ENCODE measurements at regions not wholly inside any gene's neighbourhood (a gene's known extent, or its start where the extent isn't known, plus 50 kb on each side); places are given as distances from the start of the nearest gene placed in this dataset.

- TF ChIP-seq CEBPB (IDR thresholded peaks at IDR 0.05; ENCODE audit: low read depth, low read length) = peak; percentile 78
- no peak for TF ChIP-seq CTCF (conservative IDR thresholded peaks at IDR 0.05; ENCODE audit: low read depth, low read length)
- TF ChIP-seq USF2 (IDR thresholded peaks at IDR 0.05; ENCODE audit: low read depth, low read length) = no peak
- TF ChIP-seq POLR2A (IDR thresholded peaks at IDR 0.05; ENCODE audit: low read depth, low read length) = no peak
- TF ChIP-seq SMC3 (IDR thresholded peaks at IDR 0.05; ENCODE audit: low read depth, low read length) = no peak
- TF ChIP-seq RAD21 (IDR thresholded peaks at IDR 0.05; ENCODE audit: low read length) = no peak
- no peak for TF ChIP-seq BHLHE40 (IDR thresholded peaks at IDR 0.05; ENCODE audit: low read depth, low read length)
- TF ChIP-seq RFX5 (IDR thresholded peaks at IDR 0.05; ENCODE audit: low read depth, low read length) = no peak
- no peak for TF ChIP-seq MXI1 (IDR thresholded peaks at IDR 0.05; ENCODE audit: borderline replicate concordance, low read depth, low read length)
- TF ChIP-seq CHD1 (IDR thresholded peaks at IDR 0.05; ENCODE audit: low read depth, low read length) = no peak
- no peak for TF ChIP-seq MAZ (IDR thresholded peaks at IDR 0.05; ENCODE audit: borderline replicate concordance, low read depth, low read length)
- TF ChIP-seq FOS (IDR thresholded peaks at IDR 0.05; ENCODE audit: low read depth, low read length) = no peak
- TF ChIP-seq RCOR1 (IDR thresholded peaks at IDR 0.05; ENCODE audit: insufficient replicate concordance, low read length) = no peak
- no peak for TF ChIP-seq ELK1 (IDR thresholded peaks at IDR 0.05; ENCODE audit: borderline replicate concordance, low read depth, low read length)
Observed at GRCh38 chr2:156883804-156884203, 373.7 kb upstream of the GALNT5 start.

All from IMR-90 (cell line).